VCaP (cell line): ENCODE measurements at regions not wholly inside any gene's neighbourhood (a gene's known extent, or its start where the extent isn't known, plus 50 kb on each side); places are given as distances from the start of the nearest gene placed in this dataset.

Source experiments
- H3K27ac ChIP-seq: fragments of 450-650 bp; 2 replicates; pipeline ENCODE4 v1.5.1; 2017
- CTCF ChIP-seq: fragments of 450-650 bp; conservative IDR thresholded peaks from 2 replicates; pipeline ENCODE4 v1.5.1; 2017; ENCODE audit warnings: mild to moderate bottlenecking, moderate library complexity

DNA sequence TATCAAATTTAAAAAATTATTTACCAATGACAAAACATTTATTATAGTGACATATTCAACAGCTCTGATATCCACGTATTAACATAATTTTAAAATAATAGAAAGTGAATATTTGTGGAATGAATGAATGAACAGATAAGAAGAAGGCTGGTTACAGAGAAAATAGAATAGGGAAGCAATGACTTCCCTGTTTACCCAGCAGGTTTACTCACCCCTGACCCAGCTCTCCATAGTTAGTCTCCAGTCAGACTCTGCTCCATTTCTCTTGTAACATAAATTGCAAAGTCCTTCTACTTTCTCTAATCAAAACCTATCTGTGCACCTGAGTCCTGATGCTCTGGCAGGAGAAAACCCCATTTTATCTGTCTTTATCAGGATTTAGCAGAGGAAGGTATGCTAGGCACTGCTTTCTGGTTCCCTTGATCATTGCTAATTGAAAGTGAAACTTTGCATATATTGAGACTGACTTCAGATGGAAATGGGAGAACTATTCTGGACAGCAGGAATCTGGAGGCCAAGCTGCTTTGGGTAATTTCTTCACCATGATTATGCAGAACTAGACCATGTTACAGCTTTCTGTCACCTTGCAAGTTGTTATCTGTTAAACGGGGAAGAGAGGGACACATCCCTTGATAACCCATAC is 363.0 kb downstream of the FAT4 start:
- no peak for TF ChIP-seq CTCF
- no peak overlapping the region for H3K27ac ChIP-seq

- H3K27ac ChIP-seq = no peak overlapping the region
- TF ChIP-seq CTCF = no peak
These were observed 365.2 kb downstream of the FAT4 start for GRCh38 chr4:125679989-125680388.

GRCh38 chr4:125681240-125681639 is 366.5 kb downstream of the FAT4 start:
- no peak overlapping the region for H3K27ac ChIP-seq
- no peak for TF ChIP-seq CTCF

DNA sequence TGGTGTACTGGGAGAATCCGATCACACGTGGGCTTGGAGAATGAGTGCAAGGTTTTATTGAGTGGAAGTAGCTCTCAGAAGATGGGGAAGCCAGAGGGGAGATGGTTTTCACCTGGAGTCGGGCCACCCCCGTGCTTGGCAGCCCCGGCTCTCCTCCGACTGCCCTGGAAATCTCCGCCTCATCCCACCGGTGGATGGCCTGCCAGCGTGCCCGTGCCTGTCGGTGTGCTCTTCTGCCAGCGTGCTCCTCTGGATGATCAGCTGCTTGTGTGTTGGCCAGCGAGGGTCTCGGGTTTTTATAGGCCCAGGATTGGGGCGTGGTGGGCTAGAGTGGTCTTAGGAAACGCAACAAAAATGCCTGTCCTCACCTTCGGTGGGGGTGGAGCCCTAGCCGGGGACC is 368.0 kb downstream of the FAT4 start:
- TF ChIP-seq CTCF = no peak
- H3K27ac ChIP-seq = no peak overlapping the region

GRCh38 chr4:125688841-125689240 is 374.1 kb downstream of the FAT4 start:
- no peak for TF ChIP-seq CTCF
- H3K27ac ChIP-seq = no peak overlapping the region

GRCh38 chr4:125689805-125690204 is 375.1 kb downstream of the FAT4 start:
- TF ChIP-seq CTCF = no peak
- no peak overlapping the region for H3K27ac ChIP-seq

- TF ChIP-seq CTCF = no peak
- no peak overlapping the region for H3K27ac ChIP-seq
These were observed 378.5 kb downstream of the FAT4 start for GRCh38 chr4:125693228-125693627.
